NCI-H2171 treated with DMSO at 0.1 percent for 48 hours (cell line): ENCODE measurements at regions not wholly inside any gene's neighbourhood (a gene's known extent, or its start where the extent isn't known, plus 50 kb on each side); places are given as distances from the start of the nearest gene placed in this dataset.
"Not testable (repeated sequence)": the region's sequence is repeated elsewhere in the genome, so short reads cannot be mapped to it uniquely, and the experiment has no call there.

ENCODE experiments used
- DNase-seq: peaks from one replicate; lab custom pipeline; 2025; lab: John Stamatoyannopoulos, UW

GRCh38 chr3:94412936-94413335, 350.1 kb downstream of the NSUN3 start:
- DNase-seq, result not testable (repeated sequence)

DNA sequence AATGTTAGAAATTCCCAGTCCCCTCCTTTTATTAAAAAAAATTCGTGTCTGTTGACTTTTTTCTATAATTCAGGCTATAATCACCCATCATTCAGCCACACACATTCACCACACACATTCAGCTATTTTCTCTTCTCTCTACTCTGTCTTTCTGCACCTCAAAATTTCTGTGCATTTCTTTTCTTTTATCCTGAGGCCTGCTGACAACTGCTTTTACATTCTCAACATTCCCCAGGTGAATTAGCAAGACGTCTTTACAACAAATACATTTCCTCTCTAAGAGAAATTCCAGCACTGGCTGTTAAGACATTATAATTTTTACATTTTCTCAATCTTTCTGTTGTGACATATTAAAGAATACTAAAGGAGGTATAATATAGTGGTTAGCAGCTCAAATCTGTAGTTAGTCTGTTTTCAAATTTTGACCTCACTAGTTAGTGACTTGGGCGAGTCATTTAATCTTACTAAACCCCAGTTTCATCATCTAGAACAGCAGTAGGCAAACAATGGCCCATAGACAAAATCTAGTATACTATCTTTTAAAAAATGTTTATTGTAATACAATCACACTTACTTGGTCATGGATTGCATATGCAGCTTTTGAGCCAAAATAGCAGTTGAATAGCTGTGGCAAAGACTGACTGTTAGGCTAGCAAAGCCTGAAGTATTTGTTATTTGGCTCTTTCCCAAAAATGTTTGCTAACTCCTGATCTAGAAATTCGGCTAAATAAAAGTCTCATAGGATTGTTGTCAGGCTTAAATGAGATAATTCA, 350.7 kb downstream of the NSUN3 start:
- DNase-seq, result no peak

- no peak for DNase-seq
These were observed 351.6 kb downstream of the NSUN3 start for GRCh38 chr3:94414418-94414817.

DNA sequence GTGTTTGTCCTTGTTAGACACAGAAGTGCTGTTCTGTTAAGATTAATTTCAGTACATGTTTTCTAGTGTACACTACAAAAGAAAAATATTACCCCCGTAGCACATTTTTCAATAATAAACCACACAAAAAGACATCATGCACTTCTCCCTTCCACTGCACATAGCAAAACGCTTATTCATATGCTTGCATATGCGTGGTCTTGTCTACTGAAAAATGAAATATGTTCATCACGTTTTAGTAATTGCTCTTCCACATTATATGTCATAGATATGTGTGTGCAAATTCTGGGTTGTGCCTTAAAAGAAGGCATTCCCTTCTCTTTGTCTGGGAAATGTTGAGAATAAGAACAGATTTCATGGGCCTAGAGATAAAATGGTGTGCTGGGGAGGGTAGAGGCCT, 353.9 kb downstream of the NSUN3 start:
- DNase-seq, result no peak

- no peak for DNase-seq
These were observed 355.1 kb downstream of the NSUN3 start for GRCh38 chr3:94417963-94418455.

- no peak for DNase-seq
These were observed 358.1 kb downstream of the NSUN3 start for GRCh38 chr3:94420931-94421330.

DNA sequence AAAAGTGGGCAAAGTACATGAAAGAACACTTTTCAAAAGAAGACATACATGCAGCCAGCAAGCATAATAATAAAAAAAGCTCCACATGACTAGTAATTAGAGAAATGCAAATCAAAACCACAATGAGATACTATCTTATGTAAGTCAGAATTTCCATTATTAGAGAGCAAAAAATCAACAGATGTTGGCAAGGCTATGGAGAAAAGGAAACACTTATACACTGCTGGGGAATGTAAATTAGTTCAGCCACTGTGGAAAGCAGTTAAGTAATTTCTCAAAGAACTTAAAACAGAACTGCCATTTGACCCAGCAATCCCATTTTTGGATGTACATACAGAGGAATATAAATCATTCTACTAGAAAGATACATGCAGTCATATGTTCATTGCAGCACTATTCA, 360.7 kb downstream of the NSUN3 start:
- no peak for DNase-seq

DNA sequence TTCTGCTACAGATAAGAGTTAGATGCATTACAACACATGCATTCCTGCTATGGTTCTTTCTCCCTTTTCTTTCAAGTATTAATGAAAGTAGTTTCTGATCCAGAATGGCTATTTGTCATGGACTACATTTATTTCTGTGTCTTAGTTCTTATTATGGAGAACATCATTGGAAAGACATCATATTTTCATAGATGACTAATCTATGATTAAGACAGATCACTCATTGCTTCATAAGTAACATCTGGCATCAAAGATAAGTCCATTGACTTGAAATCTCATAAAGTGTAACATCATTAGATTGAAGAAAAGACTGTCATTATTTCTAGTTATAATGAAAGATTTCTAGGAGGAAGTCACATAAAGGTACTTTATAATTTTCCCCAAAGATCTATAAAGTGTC, 366.7 kb downstream of the NSUN3 start:
- no peak for DNase-seq

DNA sequence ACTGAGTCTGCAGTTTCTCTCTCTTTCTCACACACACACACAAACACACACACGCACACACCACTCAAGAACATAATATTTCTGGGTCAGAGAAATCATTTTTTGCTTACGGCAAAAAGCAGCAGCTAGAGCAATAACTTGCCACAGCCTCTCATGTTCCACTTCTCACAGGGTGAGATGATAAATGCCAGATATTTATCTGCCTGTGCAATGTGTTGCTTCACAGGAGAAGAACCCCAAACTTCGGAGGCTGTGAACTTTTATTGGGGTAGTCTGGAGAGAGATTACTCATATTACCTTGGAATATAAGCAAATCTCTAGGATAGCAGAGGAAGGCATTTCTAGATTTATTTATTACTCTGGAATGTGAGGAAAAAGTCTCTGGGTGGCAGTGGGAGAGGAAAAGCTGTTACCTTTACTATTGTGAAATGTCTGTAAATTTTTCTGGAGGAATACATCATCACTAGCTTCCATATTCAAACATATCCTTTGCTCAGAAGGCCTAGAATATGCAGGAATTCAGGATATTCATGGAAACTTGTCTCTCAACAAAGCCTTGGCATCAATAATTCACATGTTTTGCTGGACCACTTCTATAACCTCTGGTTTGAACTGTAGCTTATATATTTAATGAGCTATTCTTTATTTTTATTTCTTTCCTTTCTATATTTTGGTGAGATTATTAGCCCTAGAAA, 369.2 kb downstream of the NSUN3 start:
- no peak for DNase-seq

- no peak for DNase-seq
These were observed 370.9 kb downstream of the NSUN3 start for GRCh38 chr3:94433811-94434210.

GRCh38 chr3:94440767-94441493, 378.1 kb downstream of the NSUN3 start:
- DNase-seq, result no peak

DNA sequence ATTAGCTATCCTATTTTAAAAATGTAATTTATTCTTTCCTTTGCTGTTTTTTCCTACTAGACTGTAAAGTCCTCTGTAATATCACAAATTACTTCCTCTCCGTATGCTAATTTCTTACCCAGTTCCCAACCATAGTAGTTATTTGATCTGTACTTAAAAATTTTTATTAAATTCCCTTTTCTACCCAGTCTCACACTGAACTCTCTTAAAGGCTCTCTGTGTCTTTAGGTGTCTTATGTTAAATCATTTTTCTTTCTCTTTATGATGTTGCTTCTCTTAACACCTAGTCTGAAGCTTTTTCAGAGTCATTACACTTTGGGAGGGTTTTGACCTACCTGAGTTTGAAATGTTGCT, 378.6 kb downstream of the NSUN3 start:
- DNase-seq, result no peak

- no peak for DNase-seq
These were observed 391.0 kb downstream of the NSUN3 start for GRCh38 chr3:94453864-94454263.

GRCh38 chr3:94459167-94459566, 396.3 kb downstream of the NSUN3 start:
- no peak for DNase-seq

- DNase-seq, result no peak
These were observed 398.1 kb downstream of the NSUN3 start for GRCh38 chr3:94460931-94461330.

GRCh38 chr3:94462931-94463330, 400.1 kb downstream of the NSUN3 start:
- DNase-seq, result no peak

DNA sequence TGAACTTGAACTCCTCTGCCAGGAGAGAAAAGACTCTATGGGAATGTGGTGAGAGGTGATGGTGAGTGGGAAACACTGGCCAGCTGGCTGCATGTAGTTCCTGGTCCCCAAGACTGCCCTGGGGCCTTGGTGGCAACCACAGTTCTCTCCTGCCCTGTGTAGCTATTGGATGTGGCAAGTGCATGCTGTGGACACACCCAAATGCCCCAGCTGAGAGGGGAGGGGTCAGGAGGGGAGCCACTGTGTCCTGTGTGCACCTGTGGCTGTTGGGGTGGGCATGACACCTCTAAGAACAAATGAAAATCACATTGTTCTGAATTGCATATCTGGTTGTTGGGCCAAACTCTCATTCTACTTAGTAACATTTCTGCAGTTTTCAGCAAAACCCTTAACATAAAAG, 409.6 kb downstream of the NSUN3 start:
- no peak for DNase-seq

DNA sequence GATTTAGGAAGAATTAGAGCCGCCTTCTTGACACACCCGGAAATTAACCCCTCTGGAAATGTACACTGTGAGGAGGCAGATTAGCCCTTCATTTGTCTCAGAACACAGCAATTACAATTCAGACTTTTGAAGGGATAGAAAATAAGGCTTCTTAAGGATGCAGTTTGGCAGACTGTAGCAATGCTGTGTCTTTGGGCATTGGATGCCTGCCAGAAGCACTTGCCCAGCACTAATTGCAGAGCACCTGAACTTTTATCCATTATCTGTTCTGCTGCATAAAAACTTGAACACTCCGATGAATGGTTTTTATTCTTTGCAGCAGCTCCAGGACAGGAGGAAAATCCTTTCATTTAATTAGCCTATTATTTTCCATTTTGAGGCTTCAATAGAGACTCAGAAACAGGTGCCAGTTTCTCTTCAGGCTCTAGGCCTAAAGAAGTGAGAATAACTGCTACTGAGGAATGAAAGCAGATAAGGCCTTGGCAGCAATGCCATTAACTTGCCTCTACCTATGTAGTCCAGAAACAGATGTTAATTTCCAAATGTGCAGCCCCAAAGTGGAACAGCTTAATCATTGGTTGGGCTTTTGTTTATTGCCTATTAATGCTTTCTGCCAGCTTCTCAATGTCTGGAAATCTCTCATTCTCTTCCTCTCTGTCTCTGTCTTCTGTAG, 418.5 kb downstream of the NSUN3 start:
- DNase-seq, result no peak

DNA sequence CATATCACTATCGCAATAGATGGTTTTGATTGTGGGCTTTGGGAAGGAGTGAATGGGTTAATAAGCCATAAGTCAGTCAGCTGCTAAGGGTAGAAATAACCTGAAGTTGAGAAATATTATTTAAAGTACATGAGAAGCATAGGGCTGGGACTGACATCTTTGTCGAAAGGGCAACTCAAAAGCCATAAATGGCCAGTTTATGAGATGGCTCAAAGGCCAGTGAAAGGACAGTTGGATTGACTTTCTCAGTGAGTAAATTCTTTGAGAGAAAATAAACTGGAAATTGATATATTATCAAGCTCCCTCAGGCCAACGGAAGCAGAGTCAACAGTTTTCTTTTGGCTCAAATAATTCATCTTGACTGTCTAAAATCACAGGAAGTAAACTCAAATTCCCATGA, 419.8 kb downstream of the NSUN3 start:
- DNase-seq, result no peak

- DNase-seq, result no peak
These were observed 420.5 kb downstream of the NSUN3 start for GRCh38 chr3:94483403-94483802.

- no peak for DNase-seq
These were observed 432.1 kb downstream of the NSUN3 start for GRCh38 chr3:94494992-94495391.

GRCh38 chr3:94500146-94500545, 437.3 kb downstream of the NSUN3 start:
- no peak for DNase-seq
